HL-60 (cell line): ENCODE measurements at regions not wholly inside any gene's neighbourhood (a gene's known extent, or its start where the extent isn't known, plus 50 kb on each side); places are given as distances from the start of the nearest gene placed in this dataset.

Experiments used
- DNase-seq, 2 experiments: peaks; one replicate each; pipeline ENCODE4 v3.0.0-alpha.2; 2010 to 2020; ENCODE audit warnings: low read depth in 1 of 2, low spot score in 1 of 2
- H3K27ac ChIP-seq: fragments of 250-450 bp; sonication (Bioruptor Pico); replicated peaks from 2 replicates; pipeline ENCODE4 v1.5.1; 2020; ENCODE audit warnings: mild to moderate bottlenecking, moderate library complexity
- H3K27me3 ChIP-seq: fragments of 250-450 bp; sonication (Bioruptor Pico); 2 replicates; pipeline ENCODE4 v1.5.1; 2021; ENCODE audit warnings: mild to moderate bottlenecking, moderate library complexity; ENCODE audit not compliant: insufficient read depth, poor library complexity, severe bottlenecking
- H3K4me3 ChIP-seq: replicated peaks from 2 replicates; pipeline ENCODE4 v1.5.1; 2011; ENCODE audit warnings: mild to moderate bottlenecking, control low read depth, low read length; ENCODE audit not compliant: insufficient read depth
- GABPA ChIP-seq: IDR thresholded peaks from 2 replicates; pipeline ENCODE4 v1.6.1; 2012; ENCODE audit warnings: low read depth
- POLR2AphosphoS5 ChIP-seq: IDR thresholded peaks from 2 replicates; pipeline ENCODE4 v1.6.1; 2012; ENCODE audit warnings: low read depth
- SPI1 ChIP-seq: IDR thresholded peaks from 2 replicates; pipeline ENCODE4 v1.6.1; 2012; ENCODE audit warnings: low read depth, mild to moderate bottlenecking, borderline replicate concordance
- TF ChIP-seq, protein P1 (sequence below): IDR thresholded peaks from one replicate; pipeline ENCODE4 v1.5.1; 2011; ENCODE audit warnings: low read length, control low read depth, inconsistent platforms; ENCODE audit not compliant: insufficient read depth
- TF ChIP-seq, protein P2 (sequence below): IDR thresholded peaks from 2 replicates; pipeline ENCODE4 v1.6.1; 2012; ENCODE audit warnings: low read depth; ENCODE audit not compliant: insufficient replicate concordance

- no peak overlapping the region for H3K27ac ChIP-seq
These were observed 84.7 kb upstream of the WNT7B start for GRCh38 chr22:46061501-46062231.

GRCh38 chr22:46062232-46062615 lies 85.3 kb upstream of the WNT7B start:
- no peak for DNase-seq
- Histone ChIP-seq H3K27me3 (no peaks in the 10 kb centered on the region), H3K27ac (no peak overlapping the region), H3K4me3 (no peak overlapping the region)
- TF ChIP-seq, protein P1, sequence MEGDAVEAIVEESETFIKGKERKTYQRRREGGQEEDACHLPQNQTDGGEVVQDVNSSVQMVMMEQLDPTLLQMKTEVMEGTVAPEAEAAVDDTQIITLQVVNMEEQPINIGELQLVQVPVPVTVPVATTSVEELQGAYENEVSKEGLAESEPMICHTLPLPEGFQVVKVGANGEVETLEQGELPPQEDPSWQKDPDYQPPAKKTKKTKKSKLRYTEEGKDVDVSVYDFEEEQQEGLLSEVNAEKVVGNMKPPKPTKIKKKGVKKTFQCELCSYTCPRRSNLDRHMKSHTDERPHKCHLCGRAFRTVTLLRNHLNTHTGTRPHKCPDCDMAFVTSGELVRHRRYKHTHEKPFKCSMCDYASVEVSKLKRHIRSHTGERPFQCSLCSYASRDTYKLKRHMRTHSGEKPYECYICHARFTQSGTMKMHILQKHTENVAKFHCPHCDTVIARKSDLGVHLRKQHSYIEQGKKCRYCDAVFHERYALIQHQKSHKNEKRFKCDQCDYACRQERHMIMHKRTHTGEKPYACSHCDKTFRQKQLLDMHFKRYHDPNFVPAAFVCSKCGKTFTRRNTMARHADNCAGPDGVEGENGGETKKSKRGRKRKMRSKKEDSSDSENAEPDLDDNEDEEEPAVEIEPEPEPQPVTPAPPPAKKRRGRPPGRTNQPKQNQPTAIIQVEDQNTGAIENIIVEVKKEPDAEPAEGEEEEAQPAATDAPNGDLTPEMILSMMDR: no peak
- no peak for TF ChIP-seq POLR2AphosphoS5
- TF ChIP-seq SPI1: no peak
- TF ChIP-seq, protein P2, sequence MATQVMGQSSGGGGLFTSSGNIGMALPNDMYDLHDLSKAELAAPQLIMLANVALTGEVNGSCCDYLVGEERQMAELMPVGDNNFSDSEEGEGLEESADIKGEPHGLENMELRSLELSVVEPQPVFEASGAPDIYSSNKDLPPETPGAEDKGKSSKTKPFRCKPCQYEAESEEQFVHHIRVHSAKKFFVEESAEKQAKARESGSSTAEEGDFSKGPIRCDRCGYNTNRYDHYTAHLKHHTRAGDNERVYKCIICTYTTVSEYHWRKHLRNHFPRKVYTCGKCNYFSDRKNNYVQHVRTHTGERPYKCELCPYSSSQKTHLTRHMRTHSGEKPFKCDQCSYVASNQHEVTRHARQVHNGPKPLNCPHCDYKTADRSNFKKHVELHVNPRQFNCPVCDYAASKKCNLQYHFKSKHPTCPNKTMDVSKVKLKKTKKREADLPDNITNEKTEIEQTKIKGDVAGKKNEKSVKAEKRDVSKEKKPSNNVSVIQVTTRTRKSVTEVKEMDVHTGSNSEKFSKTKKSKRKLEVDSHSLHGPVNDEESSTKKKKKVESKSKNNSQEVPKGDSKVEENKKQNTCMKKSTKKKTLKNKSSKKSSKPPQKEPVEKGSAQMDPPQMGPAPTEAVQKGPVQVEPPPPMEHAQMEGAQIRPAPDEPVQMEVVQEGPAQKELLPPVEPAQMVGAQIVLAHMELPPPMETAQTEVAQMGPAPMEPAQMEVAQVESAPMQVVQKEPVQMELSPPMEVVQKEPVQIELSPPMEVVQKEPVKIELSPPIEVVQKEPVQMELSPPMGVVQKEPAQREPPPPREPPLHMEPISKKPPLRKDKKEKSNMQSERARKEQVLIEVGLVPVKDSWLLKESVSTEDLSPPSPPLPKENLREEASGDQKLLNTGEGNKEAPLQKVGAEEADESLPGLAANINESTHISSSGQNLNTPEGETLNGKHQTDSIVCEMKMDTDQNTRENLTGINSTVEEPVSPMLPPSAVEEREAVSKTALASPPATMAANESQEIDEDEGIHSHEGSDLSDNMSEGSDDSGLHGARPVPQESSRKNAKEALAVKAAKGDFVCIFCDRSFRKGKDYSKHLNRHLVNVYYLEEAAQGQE: no peak
- no peak for TF ChIP-seq GABPA

More at GRCh38 chr22:46061501-46062231, 84.7 kb upstream of the WNT7B start:
- no peak for TF ChIP-seq POLR2AphosphoS5
- TF ChIP-seq GABPA: no peak
- TF ChIP-seq, protein P1: no peak
- TF ChIP-seq SPI1: no peak
- TF ChIP-seq, protein P2: no peak
- DNase-seq: no peak
- Histone ChIP-seq H3K27me3 (no peaks in the 10 kb centered on the region), H3K4me3 (no peak overlapping the region)

GRCh38 chr22:46062971-46063631 lies 86.1 kb upstream of the WNT7B start:
- Histone ChIP-seq H3K27me3 (no peaks in the 10 kb centered on the region), H3K4me3 (no peak overlapping the region), H3K27ac (no peak overlapping the region)
- no peak for TF ChIP-seq SPI1
- TF ChIP-seq POLR2AphosphoS5: no peak
- no peak for TF ChIP-seq GABPA
- TF ChIP-seq, protein P1: no peak
- DNase-seq: no peak
